NT2/D1 (cell line): ENCODE measurements at regions not wholly inside any gene's neighbourhood (a gene's known extent, or its start where the extent isn't known, plus 50 kb on each side); places are given as distances from the start of the nearest gene placed in this dataset.

Source experiments
- SUZ12 ChIP-seq: IDR thresholded peaks from 2 replicates; pipeline ENCODE4 v1.6.1; 2011; ENCODE audit not compliant: insufficient read length, insufficient read depth; ENCODE audit errors: extremely low read depth
- YY1 ChIP-seq: IDR thresholded peaks from 2 replicates; pipeline ENCODE4 v1.6.1; 2011; ENCODE audit not compliant: insufficient read length, insufficient read depth
- ZNF274 ChIP-seq: IDR thresholded peaks from 2 replicates; pipeline ENCODE4 v1.6.1; 2011; ENCODE audit warnings: mild to moderate bottlenecking, low read depth, low read length

- TF ChIP-seq YY1 (no peak), SUZ12 (no peak), ZNF274 (no peak)
Measured at GRCh38 chr12:107144990-107145389, 51.6 kb upstream of the CRY1 start.
